Caco-2 (cell line): ENCODE measurements at regions not wholly inside any gene's neighbourhood (a gene's known extent, or its start where the extent isn't known, plus 50 kb on each side); places are given as distances from the start of the nearest gene placed in this dataset.
"Not testable (repeated sequence)": the region's sequence is repeated elsewhere in the genome, so short reads cannot be mapped to it uniquely, and the experiment has no call there.

Experiments
- BruUV-seq: library from RNA; stranded (reverse); fragments of 400-500 nt; replicated peaks from 2 replicates; lab custom pipeline; 2021; lab: Mats Ljungman, UMichigan
- CTCF ChIA-PET: fragments of 300-600 bp; sonication (Branson Sonifier 250); formaldehyde crosslinking; loops from one replicate; lab custom pipeline; 2022; ENCODE audit warnings: antibody characterized with exemption; lab: Charles Lee
- POLR2A ChIA-PET: fragments of 300-600 bp; sonication (Branson Sonifier 250); formaldehyde crosslinking; loops from one replicate; lab custom pipeline; 2022; ENCODE audit warnings: antibody characterized with exemption; lab: Charles Lee
- DNase-seq, 2 experiments: peaks; one replicate each; pipeline versions ENCODE4 v3.0.0 to v3.0.0-alpha.2; 2020 to 2022
- H3K27me3 ChIP-seq: replicated peaks from 2 replicates; pipeline ENCODE4 v1.6.0; 2011; ENCODE audit warnings: low read length; ENCODE audit not compliant: control insufficient read depth, insufficient read depth
- H3K36me3 ChIP-seq: 2 replicates; pipeline ENCODE4 v1.5.1; 2011; ENCODE audit warnings: low read length; ENCODE audit not compliant: control insufficient read depth, insufficient read depth
- H3K4me1 ChIP-seq: fragments of 250-450 bp; sonication (Bioruptor Pico); 2 replicates; pipeline ENCODE4 v1.5.1; 2020; ENCODE audit warnings: mild to moderate bottlenecking
- H3K4me3 ChIP-seq: 2 replicates; pipeline ENCODE4 v1.5.1; 2011; ENCODE audit warnings: low read depth, mild to moderate bottlenecking, control low read depth, low read length
- H3K9me3 ChIP-seq: fragments of 250-450 bp; sonication (Bioruptor Pico); 2 replicates; pipeline ENCODE4 v1.5.1; 2020; ENCODE audit warnings: mild to moderate bottlenecking, moderate library complexity
- H3K27ac Mint-ChIP-seq: one replicate; pipeline ENCODE4 v1.8.0; 2022; ENCODE audit warnings: mixed read lengths; ENCODE audit not compliant: unreplicated experiment
- H3K27me3 Mint-ChIP-seq: one replicate; pipeline ENCODE4 v1.8.0; 2022; ENCODE audit warnings: mixed read lengths; ENCODE audit not compliant: insufficient read depth, unreplicated experiment
- H3K36me3 Mint-ChIP-seq: one replicate; pipeline ENCODE4 v1.8.0; 2022; ENCODE audit warnings: mild to moderate bottlenecking, mixed read lengths; ENCODE audit not compliant: insufficient read depth, unreplicated experiment
- H3K4me1 Mint-ChIP-seq: one replicate; pipeline ENCODE4 v1.8.0; 2022; ENCODE audit warnings: low read depth, mixed read lengths; ENCODE audit not compliant: unreplicated experiment
- H3K4me3 Mint-ChIP-seq: one replicate; pipeline ENCODE4 v1.8.0; 2022; ENCODE audit warnings: mild to moderate bottlenecking, moderate library complexity, mixed read lengths; ENCODE audit not compliant: unreplicated experiment
- H3K9me3 Mint-ChIP-seq: one replicate; pipeline ENCODE4 v1.8.0; 2022; ENCODE audit warnings: mixed read lengths; ENCODE audit not compliant: unreplicated experiment
- intact Hi-C: fragments of 100-400 bp; cut with micrococcal nuclease; formaldehyde crosslinking; loops from one replicate; pipeline ENCODE4 v1.10.0; 2022; ENCODE audit not compliant: unreplicated experiment
- TF ChIP-seq, protein P1 (sequence below), 2 experiments: fragments of 200-600 bp in 1 of 2; IDR thresholded peaks; 1 replicate in 1 of 2; 2 replicates in 1 of 2; pipeline versions ENCODE4 v1.5.1 to v1.8.0; 2011 to 2022; ENCODE audit warnings: antibody characterized with exemption in 1 of 2, control low read depth in 1 of 2, inconsistent platforms in 1 of 2, low read depth in 1 of 2, low read length in 1 of 2, mild to moderate bottlenecking in 1 of 2, moderate library complexity in 1 of 2; ENCODE audit not compliant: insufficient read depth in 1 of 2, severe bottlenecking in 1 of 2, unreplicated experiment in 1 of 2

DNA sequence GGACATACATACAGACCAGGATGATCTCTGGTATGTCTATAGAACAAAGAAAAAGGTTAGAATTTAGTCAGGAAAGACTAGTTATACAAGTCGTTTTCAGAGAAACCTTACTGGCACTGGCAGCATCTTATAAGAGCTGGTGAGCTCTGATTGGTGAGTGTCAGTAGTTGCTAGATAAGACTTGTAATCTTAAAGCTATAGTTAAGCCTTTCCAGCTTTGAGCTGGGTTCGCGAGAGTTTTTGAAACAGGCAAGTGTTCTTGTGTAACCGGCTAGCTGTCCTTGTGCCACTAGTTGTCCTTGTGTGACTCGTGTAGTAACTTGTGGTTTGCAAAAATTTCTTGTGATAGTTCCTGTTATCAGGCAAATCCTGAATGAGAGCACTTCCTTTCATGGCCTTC, 740.9 kb downstream of the GALC start:
- Mint-ChIP-seq H3K4me1 (no peaks in the 10 kb centered on the region), H3K36me3 (no peaks in the 10 kb centered on the region), H3K9me3 (peaks cover 5% of the 10 kb centered on the region), H3K4me3 (no peak overlapping the region), H3K27ac (no peak overlapping the region), H3K27me3 (no peaks in the 10 kb centered on the region)
- POLR2A ChIA-PET = no interaction called here
- Histone ChIP-seq H3K4me3 (no peak overlapping the region), H3K9me3 (no peaks in the 10 kb centered on the region), H3K27me3 (no peaks in the 10 kb centered on the region), H3K36me3 (no peaks in the 10 kb centered on the region), H3K4me1 (no peaks in the 10 kb centered on the region)
- no TSS peak for BruUV-seq
- TF ChIP-seq, protein P1, sequence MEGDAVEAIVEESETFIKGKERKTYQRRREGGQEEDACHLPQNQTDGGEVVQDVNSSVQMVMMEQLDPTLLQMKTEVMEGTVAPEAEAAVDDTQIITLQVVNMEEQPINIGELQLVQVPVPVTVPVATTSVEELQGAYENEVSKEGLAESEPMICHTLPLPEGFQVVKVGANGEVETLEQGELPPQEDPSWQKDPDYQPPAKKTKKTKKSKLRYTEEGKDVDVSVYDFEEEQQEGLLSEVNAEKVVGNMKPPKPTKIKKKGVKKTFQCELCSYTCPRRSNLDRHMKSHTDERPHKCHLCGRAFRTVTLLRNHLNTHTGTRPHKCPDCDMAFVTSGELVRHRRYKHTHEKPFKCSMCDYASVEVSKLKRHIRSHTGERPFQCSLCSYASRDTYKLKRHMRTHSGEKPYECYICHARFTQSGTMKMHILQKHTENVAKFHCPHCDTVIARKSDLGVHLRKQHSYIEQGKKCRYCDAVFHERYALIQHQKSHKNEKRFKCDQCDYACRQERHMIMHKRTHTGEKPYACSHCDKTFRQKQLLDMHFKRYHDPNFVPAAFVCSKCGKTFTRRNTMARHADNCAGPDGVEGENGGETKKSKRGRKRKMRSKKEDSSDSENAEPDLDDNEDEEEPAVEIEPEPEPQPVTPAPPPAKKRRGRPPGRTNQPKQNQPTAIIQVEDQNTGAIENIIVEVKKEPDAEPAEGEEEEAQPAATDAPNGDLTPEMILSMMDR (IDR thresholded peaks at IDR 0.05; ENCODE audit: insufficient read depth in 1 of 2, low read depth in 1 of 2, low read length in 1 of 2, severe bottlenecking in 1 of 2, unreplicated experiment in 1 of 2) = no peak
- intact Hi-C loops = no loop called here
- no peak for DNase-seq
- CTCF ChIA-PET = no interaction called here

DNA sequence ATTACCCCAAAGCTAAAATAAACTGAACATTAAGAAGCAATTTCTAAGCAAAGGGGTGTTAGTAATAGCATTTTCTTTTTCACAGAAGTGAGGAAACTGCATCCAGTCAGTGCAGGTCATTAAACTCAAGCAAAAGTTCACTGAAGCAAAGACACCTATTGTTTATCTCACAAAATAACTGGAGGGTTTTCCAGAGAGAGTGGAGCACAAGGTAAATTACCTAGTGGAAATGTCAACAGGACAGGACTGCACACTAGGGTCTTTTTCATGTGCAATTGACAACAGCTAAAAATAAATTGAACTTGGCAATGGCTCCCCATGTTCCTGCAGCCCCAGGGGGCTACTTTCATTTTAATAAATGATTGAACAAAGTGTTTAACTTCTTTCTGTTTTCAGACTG, 742.0 kb downstream of the GALC start:
- Histone ChIP-seq H3K36me3 (no peaks in the 10 kb centered on the region), H3K4me1 (no peaks in the 10 kb centered on the region), H3K4me3 (no peak overlapping the region), H3K27me3 (no peaks in the 10 kb centered on the region), H3K9me3 (no peaks in the 10 kb centered on the region)
- ChIA-PET CTCF (no interaction called here), POLR2A (no interaction called here)
- no peak for DNase-seq
- Mint-ChIP-seq H3K4me1 (no peaks in the 10 kb centered on the region), H3K36me3 (no peaks in the 10 kb centered on the region), H3K9me3 (no peaks in the 10 kb centered on the region), H3K27me3 (no peaks in the 10 kb centered on the region), H3K4me3 (no peak overlapping the region), H3K27ac (no peak overlapping the region)
- TF ChIP-seq, protein P1 (IDR thresholded peaks at IDR 0.05; ENCODE audit: insufficient read depth in 1 of 2, low read depth in 1 of 2, low read length in 1 of 2, severe bottlenecking in 1 of 2, unreplicated experiment in 1 of 2) = no peak
- no TSS peak for BruUV-seq
- intact Hi-C loops = no loop called here

DNA sequence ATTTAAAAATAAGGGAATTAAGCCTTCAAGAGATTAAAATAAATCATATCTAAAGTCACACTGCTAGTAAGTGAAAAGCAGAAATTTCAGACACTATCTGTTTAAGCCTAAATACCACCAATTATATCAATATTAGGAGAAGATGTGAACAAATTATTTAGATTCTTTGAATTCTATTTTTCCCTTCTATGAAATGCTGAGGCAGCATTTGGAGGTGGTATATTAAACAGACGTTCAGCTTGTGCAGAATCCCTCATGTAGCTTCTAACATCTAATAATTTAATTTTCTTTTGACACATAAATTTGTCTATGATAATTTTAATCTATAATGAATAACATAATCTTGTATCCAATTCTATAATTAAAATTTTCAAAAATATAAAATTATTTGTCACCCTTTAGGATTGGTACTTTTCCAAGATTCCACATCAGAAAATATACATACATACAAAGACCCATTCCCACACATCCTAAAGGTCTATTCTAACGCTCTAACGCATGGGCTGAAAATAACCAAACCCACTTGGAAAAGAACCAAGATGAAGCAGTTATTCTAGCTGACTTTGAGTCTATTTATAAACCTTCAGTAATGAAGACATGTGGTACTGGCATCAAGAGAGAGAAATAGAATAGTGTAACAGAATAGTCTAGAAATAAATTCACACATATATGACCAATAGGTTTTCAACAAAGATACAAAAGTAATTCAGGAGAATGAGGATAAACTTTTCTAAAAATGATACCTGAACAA, 751.8 kb downstream of the GALC start:
- peaks cover 30% of the 10 kb centered on the region for H3K27me3 Mint-ChIP-seq
- no peaks in the 10 kb centered on the region for H3K9me3 ChIP-seq
- no peak overlapping the region for H3K4me3 ChIP-seq
- BruUV-seq = no TSS peak
- H3K9me3 Mint-ChIP-seq = no peaks in the 10 kb centered on the region
- H3K27me3 ChIP-seq = no peaks in the 10 kb centered on the region
- TF ChIP-seq, protein P1 (IDR thresholded peaks at IDR 0.05; ENCODE audit: insufficient read depth in 1 of 2, low read depth in 1 of 2, low read length in 1 of 2, severe bottlenecking in 1 of 2, unreplicated experiment in 1 of 2) = no peak
- ChIA-PET CTCF (no interaction called here), POLR2A (no interaction called here)
- H3K4me3 Mint-ChIP-seq = no peak overlapping the region
- no peak for DNase-seq
- no peak overlapping the region for H3K27ac Mint-ChIP-seq
- H3K36me3 ChIP-seq = no peaks in the 10 kb centered on the region
- intact Hi-C loops = no loop called here
- no peaks in the 10 kb centered on the region for H3K4me1 ChIP-seq
- no peaks in the 10 kb centered on the region for H3K4me1 Mint-ChIP-seq
- no peaks in the 10 kb centered on the region for H3K36me3 Mint-ChIP-seq

DNA sequence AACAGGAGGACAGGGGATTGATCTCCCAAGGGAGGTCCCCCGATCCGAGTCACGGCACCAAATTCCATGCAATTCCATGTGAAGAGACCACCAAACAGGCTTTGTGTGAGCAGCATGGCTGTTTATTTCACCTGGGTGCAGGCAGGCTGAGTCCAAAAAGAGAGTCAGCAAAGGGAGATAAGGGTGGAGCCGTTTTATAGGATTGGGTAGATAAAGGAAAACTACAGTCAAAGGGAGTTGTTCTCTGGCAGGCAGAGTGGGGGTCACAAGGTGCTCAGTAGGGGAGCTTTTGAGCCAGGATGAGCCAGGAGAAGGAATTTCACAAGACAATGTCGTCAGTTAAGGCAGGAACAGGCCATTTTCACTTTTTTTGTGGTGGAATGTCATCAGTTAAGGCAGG, 752.7 kb downstream of the GALC start:
- H3K4me3 ChIP-seq, H3K4me1 Mint-ChIP-seq, POLR2A ChIA-PET, H3K27me3 ChIP-seq, DNase-seq, H3K36me3 ChIP-seq, H3K4me3 Mint-ChIP-seq, H3K9me3 Mint-ChIP-seq, intact Hi-C loops, H3K27ac Mint-ChIP-seq, CTCF ChIA-PET, BruUV-seq, H3K9me3 ChIP-seq, H3K36me3 Mint-ChIP-seq, H3K4me1 ChIP-seq: not testable (repeated sequence)
- H3K27me3 Mint-ChIP-seq = peaks cover 30% of the 10 kb centered on the region
